HG03095 (cell line): ENCODE measurements at regions not wholly inside any gene's neighbourhood (a gene's known extent, or its start where the extent isn't known, plus 50 kb on each side); places are given as distances from the start of the nearest gene placed in this dataset.
"Not testable (repeated sequence)": the region's sequence is repeated elsewhere in the genome, so short reads cannot be mapped to it uniquely, and the experiment has no call there.

Experiments used
- ATAC-seq: cut with Tn5 transposase; IDR thresholded peaks from one replicate; pipeline ENCODE4 v1.9.1; 2021; ENCODE audit warnings: moderate library complexity; ENCODE audit not compliant: unreplicated experiment

DNA sequence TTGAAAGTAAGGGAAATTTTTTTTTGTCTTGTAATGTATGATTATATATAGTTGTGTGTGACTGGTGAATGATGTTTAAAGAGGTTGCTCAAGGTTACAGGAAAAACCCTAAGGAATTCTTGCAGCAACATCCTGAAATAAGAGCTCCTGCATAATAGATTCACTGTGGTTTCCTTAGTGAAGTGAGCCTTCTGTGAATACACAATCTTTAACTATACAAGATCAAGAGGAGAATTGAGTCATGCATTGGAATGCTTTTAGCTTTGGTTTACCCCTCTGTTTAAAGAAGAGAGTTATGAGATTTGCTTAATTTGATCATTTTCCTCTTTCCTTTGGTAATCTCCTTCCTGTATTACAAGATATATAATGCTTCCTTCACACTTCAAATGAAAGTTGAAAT is 141.6 kb upstream of the EYA4 start:
- ATAC-seq, result no peak

DNA sequence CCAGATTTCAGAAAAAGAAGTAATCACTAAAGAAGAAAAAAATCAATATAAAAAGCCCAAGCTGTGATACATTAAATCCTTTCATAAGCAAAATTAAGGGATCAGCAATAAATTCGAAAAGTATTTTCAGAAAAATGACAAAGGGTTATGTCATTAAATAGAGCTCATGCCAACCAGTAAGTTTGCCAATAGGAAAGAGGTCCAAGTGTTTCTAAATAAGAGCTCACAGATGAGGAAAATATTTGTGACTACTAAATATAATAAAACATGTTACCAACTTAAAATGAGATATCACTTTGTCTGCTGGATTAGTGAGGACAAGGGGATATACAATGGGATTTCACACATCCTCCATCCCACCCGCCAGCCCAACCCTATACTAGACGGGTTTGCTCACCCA is 140.3 kb upstream of the EYA4 start:
- no peak for ATAC-seq

DNA sequence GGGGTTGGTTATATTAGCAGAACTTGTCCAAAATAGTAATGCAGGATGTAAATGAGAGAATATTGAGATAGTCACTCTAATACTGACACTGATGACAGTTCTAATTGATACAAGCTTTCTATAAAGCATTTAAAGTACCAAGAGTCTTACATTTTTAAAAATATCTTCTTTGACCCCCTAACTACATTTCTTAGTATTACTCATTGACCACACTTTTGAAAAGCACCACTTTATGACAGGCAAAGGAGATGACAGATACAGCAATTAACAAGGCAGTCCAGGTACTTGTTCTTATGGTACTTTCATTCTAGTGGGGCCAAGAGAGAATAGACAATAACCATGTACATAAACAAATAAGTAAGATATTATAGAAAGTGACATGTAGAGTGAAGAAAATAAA is 139.4 kb upstream of the EYA4 start:
- ATAC-seq, result no peak

DNA sequence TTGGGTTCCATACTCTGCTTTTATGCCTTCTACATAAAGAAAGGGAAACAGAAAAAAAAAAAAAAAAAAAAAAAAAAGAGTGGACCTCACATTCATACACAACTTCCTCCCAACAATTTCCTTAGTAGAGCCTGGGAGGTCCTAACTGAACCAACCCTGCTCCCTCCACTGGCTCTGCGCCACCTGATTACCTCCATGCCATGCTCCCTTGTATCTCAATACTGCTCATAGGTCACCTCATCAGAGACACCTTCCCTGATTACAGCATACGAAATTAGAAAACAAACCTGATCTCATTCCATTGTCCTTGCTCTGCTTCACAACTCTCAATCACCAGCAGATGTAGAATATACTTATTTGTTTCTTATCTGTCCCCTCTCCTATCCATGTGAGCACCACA is 134.2 kb upstream of the EYA4 start:
- ATAC-seq, result no peak

DNA sequence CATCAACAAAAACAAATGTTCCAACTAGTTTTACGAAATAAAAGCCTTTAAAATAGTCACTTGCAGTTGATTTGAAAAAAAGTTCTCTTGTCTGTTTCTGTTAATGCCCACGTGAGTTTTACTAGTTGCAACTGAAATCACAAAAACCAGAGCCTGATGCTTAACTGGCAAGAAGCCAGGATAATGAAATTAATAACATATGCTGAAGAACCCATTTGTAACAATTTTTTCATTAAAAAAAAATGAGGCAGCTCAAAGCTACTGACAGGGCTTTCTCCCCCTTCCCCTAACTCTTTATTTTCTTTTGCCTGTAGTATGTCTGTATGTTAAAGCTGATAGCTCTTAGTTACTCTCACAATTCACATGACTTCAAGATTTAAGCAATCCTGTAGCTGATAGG is 132.7 kb upstream of the EYA4 start:
- no peak for ATAC-seq

DNA sequence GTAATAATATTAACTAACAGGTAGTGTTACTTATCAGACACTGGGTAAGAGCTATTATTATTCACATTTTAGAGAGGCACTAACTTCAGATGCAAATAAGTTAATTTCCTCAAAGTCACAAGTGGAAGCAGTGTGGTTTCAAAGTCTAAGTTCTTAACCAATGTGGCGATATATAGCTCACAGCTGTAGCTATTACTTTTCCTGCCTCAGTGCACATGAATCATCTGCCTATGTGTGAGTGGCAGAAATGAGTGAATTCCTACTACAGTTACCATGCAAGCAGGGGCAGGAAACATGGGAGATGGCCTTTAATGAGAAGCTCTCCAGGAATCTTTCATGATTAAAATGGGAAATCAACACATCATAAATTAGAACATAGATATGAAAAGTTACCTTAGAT is 126.2 kb upstream of the EYA4 start:
- ATAC-seq, result no peak

DNA sequence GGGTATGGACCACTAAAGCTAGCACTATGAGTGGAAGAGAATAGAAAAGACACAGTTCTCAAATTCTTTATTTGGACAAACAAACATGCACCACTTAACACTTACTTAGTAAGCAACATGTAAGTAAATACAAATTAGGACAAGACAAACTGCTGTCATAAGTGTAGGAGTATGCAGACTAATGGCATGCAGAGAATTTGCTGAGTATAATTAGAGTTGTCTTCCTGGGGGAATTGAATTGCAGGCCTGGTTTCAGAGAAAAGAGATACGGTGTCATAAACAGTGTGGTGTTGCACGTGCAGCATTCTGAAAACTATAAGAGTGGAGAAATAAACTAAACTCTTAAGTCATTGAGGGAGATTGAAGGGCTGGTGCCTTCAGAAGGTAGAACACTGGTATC is 125.2 kb upstream of the EYA4 start:
- ATAC-seq, result no peak

DNA sequence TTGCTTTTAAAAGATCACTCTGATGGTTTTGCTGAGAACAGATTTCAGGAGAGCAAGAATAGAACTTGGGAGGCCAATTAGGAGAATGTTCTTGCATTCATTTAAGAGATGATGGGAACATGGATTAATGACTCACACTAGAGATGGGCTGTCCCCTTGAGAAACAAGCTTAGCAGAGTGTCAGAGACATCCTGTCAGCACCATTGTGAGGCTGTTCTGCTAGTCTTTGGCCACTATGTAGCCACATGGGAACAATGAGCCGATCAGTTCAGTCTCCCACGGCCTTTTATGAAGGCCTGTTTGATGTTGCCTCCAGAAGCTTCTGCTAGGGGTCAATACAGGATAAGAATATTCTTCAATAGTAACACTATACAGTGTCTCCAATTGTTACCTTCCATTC is 113.0 kb upstream of the EYA4 start:
- ATAC-seq, result no peak

DNA sequence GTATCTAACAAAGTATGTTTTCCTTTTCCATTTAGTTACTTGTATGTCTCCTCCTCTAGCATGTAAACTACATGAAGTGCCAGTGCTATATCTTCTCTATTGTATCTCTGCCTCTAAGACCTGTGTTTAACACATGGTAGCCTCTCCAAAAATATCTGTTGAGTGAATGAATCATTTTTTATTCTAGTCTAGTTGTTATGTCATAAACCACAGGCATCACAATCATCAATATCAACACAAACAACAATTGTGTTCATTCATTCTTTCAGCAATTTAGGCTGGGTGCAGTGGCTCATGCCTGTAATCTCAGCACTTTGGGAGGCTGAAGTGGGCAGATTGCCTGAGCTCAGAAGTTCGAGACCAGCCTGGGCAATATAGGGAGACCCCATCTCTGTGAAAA is 111.6 kb upstream of the EYA4 start:
- ATAC-seq, result no peak

DNA sequence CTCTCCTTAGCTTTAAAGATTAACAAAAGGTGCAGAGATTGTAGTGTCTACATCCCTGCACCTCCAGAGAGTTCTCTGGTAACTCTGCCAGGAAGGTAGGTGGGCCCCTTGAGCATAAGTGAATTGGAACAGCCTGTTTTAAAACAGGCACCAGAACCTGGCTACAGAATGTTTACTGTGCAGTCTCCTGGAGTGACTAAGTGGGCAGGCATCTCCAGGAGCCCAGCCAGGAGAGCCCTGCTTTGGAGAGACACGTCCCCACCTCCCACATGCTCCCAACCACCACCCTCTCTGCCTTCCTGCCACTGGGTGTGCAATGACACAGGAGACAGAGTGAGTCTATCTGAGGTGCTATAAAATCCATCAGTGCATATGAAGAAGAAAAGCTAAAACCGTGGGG is 110.3 kb upstream of the EYA4 start:
- no peak for ATAC-seq

DNA sequence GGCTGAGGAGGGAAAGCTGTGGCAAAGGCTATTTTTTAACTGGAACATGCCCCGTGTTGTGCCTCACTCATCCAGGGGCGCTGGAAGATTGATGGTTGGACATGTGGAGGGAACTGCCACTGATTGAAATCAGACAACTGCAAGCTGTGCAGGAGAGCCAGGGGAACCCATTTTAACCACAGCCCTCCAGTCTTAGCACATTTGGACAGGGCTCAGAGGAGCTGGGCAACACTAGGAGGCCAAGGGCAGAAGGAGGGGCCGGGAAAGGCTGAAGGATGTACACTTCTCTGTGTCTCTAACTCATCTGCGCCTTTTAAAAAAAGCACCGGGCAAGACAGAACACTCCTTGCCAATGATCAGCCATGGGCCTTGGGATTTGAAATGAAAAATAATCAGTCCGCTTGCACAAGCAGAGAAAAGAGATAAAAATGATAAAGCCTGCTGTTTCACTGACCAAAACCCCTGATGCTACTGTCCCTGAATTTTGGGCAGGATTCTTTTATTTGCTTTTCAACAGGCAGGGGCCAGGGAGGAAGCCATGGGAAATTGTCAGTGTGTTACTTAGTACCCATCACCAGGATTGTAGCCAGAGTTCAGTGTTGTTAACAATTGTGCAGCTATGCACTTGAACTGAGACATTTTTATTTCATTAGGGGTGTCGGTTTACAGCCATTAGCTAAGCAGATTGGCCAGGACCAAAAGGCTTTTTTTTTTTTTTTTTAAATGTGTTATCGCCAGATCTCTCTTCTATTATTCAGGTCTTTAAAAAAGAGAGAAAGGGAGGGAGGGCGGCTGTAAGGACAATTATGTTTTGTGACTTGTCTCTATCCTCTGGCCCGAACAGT is 109.3 kb upstream of the EYA4 start:
- no peak for ATAC-seq

DNA sequence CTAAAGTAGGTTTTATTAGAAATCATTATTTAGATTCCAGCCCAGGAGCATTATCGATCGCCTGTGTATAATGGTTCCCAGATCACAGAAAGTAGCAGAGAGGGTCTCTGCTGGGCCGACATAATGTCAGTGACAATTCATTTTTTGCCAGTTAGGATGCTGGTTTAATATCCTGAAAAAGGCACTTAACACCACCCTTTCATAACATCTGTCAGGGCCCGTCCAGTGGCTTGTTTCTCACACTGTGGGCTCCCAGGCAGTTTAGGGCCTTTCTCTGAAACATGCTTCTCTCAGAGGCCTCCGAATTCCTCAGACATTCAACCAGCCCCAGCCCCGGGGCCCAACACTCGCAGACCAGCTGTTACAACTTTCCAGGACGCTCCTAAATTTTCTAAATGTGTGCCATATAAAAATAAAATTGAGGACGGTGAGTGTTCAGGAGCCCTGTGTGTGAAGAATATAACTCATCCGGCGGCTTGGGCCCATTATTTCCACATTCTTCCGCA is 108.6 kb upstream of the EYA4 start:
- no peak for ATAC-seq

DNA sequence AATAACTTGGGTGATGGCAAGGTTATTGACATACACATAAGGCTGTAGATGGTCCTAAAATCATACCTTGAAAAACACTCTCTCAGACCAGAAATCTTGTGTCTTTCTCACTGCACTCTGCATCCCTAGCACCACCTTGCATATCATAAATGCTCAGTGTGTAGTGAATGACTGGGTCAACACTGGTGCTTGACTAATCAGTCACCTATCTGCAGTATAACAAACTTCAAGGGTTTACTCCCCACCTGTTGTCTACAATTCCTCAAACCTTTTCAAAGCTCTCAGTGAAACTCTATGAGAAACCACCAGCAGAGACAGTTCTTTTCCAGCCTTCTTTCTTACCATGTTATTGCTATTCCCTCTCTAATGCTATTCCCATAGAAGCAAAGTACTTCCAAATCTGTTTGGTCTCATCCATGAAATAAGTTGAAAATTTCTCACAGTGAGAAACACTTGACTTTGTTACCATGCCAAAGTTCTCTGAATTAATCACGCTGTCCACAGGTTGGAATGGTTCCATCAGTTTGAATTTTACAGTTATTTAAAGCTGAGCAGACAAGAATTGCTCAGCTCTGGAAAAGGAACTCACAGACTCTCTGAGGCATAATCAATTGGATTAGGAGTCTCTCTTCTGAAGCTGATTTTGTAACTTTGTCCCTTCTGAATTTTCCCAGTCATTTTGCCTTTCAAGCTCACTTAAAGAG is 104.8 kb upstream of the EYA4 start:
- ATAC-seq, result no peak

DNA sequence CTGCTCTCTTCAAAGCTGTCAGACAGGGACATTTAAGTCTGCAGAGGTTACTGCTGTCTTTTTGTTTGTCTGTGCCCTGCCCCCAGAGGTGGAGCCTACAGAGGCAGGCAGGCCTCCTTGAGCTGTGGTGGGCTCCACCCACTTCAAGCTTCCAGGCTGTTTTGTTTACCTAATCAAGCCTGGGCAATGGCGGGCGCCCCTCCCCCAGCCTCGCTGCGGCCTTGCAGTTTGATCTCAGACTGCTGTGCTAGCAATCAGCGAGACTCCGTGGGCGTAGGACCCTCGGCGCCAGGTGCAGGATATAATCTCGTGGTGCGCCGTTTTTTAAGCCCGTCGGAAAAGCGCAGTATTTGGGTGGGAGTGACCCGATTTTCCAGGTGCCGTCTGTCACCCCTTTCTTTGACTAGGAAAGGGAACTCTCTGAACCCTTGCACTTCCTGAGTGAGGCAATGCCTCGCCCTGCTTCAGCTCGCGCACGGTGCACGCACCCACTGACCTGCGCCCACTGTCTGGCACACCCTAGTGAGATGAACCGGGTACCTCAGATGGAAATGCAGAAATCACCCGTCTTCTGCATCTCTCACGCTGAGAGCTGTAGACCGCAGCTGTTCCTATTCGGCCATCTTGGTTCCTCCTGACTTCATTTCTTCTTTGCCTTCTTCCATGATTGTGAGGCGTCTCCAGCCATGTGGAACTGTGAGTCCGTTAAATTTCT is 93.5 kb upstream of the EYA4 start:
- ATAC-seq, result not testable (repeated sequence)

DNA sequence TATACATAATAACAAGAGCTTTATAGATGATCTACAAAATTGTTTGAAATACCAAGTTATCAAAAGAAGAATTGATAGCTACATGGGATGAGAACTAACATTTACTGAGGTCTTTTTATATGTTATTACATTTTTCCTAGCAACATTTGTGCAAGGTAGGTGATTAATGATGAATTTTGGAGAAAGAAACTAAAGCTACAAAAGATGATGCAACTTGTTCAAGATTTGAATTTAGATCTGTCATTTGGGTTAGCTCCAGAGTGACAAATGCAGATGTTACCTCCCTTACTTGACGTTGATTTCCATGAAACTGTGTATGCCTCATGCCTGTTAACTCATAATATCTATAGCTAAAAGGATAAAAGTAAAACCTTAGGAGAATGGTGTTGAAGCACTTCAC is 84.5 kb upstream of the EYA4 start:
- no peak for ATAC-seq

DNA sequence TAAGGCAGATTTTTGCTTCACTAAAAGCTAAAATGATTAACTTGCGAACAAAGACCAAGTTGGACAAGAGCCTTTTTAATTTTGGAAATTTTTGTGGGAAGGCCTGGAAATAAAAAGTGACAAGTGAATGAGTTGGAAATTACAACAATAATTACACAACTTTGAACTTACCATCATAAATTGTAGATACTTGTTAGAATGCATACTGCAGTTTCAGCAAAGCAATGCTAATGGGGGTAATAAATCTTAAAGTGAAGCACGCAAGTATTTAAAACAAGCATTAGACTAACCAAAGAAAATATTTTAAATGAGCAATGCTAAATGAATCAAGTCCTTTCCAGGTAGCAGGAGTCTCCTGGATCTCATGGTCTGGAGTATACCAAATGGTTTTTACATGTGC is 83.2 kb upstream of the EYA4 start:
- no peak for ATAC-seq

DNA sequence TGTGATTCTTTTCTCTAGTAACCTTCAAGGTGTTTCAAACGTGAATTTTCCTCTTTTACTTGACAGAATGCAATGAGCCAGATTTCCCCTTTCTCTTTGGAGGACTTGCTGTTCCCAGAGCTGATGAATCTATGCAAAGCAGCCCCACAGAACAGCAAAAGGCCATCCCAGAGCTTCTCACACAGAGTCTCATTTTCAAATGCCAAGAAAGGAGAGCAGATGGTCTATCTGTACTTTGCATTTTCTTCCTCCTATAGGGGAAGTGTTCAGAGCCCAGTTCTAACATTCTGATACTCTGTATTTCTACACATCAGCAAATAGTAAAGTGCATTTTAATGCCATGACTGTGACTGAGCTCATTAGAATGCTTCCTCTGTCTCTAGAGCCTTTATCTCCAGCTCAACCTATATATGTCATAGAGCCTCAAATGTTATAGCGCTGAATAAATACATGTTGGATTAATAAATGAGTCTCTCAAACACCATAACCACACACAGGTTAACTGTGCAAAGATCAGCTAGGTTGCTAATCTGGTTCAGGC is 81.8 kb upstream of the EYA4 start:
- no peak for ATAC-seq

DNA sequence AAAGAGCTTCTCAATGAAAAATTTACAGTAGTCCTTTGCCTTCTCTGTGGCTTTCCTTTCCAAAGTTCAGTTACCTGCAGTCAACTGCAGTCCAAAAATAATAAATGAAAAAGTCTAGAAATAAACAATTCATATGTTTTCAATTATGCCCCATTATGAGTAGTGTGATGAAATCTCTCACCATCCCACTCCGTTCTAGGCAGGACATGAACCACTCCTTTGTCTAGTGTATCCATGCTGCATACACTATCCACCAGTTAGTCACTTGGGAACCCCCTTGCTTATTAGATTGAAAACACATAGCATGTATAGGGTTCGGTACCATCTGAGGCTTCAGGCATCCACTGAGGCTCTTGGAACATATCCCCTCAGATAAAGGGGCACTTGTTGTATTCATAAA is 80.6 kb upstream of the EYA4 start:
- no peak for ATAC-seq

DNA sequence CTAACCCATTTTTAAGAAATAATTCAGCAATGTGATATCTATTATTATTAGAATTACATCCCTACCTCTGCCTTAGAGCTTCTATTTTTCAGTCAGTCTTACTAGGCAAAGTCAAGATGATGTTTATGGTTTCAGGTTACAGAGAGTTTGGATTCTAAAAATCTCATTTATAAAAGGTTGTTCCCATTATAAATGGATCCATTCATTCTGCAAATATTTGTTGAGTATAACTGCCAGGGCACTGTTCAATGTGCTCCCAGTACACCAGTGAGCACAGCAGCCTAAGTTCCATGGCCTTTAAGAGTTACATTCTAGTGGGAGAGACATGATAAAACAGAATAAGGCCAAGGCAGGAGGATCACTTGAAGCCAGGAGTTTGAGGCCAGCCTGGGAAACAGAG is 75.9 kb upstream of the EYA4 start:
- ATAC-seq, result no peak

DNA sequence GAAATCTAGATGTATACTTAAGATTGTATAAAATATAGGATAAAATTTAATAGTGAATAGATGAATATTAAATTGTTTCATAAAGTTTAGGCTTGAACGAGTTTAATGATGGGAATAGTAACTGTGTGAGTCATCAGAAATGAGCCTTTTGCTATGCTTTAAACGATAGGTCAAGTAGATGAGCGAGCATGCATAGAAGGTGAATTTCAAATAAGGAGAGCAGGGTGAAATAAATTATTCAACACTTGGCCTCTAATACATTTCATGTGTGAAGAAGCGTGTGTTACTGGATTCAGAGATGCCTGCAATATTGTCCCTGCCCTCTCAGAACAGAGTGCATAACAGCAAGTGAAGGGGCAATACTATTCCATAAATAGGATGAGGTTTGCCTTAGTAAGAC is 74.4 kb upstream of the EYA4 start:
- ATAC-seq, result no peak

DNA sequence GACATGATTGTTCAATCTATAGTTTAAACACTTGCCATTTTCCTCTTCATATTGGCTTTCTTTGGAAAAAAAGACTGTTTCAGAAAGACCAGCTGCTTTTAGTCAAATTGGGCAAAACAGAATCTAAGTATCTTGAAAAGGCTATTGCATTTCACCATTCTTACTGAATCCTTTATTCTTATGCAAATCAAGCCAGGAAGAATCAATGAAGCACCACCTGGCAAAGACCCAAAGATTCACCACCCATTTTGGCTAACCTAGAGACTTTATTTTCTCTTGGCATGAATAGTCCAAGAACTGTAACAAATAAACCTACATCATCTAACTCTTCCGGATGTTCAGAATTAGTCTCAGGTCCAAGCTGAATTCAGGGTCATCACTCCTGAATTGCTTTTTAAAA is 71.3 kb upstream of the EYA4 start:
- no peak for ATAC-seq

DNA sequence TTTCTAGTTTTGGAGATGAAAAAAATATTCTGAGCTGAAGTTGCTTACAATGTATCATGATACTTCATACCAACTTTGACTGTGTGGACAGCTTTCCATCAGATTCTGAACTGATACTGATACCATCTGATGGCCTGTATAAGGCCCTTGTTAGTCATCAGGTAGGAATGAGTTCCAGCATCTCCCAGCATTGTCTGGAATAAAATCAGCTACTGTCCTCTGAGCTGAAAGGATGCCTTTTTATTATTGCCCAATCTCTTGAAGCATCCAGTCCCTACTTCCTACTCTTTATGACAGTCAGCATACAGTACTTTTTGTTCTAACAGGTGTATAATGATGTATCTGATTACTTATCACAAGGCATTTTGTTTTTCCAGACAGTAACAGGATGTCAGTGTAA is 70.6 kb upstream of the EYA4 start:
- no peak for ATAC-seq
